ENCODE measurements at regions not wholly inside any gene's neighbourhood (a gene's known extent, or its start where the extent isn't known, plus 50 kb on each side); places are given as distances from the start of the nearest gene placed in this dataset.

DNA sequence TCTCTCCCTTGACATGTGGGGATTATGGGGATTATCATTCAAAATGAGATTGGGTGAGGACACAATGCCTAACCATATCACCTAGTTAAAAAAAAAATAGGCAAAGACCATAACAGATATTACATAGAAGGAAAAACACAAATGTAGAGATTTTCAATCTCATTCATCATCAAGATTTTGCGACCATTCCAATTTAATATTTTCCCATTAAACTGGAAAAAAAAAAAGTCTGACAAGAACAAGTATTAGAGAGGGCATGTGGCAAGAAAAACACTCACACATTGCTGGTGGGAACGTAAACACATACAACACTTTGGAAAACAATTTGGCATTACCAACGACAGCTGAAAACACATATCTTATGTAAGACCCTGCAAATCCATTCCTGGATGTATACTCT is 71.0 kb upstream of the MYCN start:
- H3K4me2 ChIP-seq (ENCODE audit: insufficient read depth, low read length): no peak overlapping the region
- H3K36me3 ChIP-seq (ENCODE audit: insufficient read depth, low read length): no peaks in the 10 kb centered on the region
- H3K79me2 ChIP-seq (ENCODE audit: insufficient read depth, low read length): no peaks in the 10 kb centered on the region
- H3K4me1 ChIP-seq (ENCODE audit: insufficient read depth, low read length): no peaks in the 10 kb centered on the region
- H4K20me1 ChIP-seq (ENCODE audit: insufficient read depth, low read length): no peaks in the 10 kb centered on the region
- H3K4me3 ChIP-seq (ENCODE audit: low read depth in 1 of 2, low read length in 2 of 2): no peak overlapping the region
- no peak overlapping the region; the same call in 1 of the 2 replicates for H2AFZ ChIP-seq (ENCODE audit: low read depth, low read length)
- no peak overlapping the region for H3K9ac ChIP-seq (ENCODE audit: low read depth, low read length)
- H3K27ac ChIP-seq (ENCODE audit: low read length): no peak overlapping the region
- DNase-seq (no peak), ATAC-seq (ENCODE audit: insufficient read depth, low read depth) (no peak)
- TF ChIP-seq CTCF (IDR thresholded peaks at IDR 0.05; ENCODE audit: borderline replicate concordance, extremely low read depth, low read length, poor library complexity, severe bottlenecking) (no peak), EZH2 (IDR thresholded peaks at IDR 0.05; ENCODE audit: borderline replicate concordance, low read depth, low read length, severe bottlenecking) (no peak)
- H3K9me3 ChIP-seq (ENCODE audit: insufficient read depth, low read length, severe bottlenecking): peaks cover 2% of the 10 kb centered on the region
- no peaks in the 10 kb centered on the region for H3K27me3 ChIP-seq (ENCODE audit: insufficient read depth, low read length, poor library complexity)

GRCh38 chr2:15869871-15870270 is 70.5 kb upstream of the MYCN start:
- no peaks in the 10 kb centered on the region for H3K79me2 ChIP-seq (ENCODE audit: insufficient read depth, low read length)
- no peak for DNase-seq
- no peaks in the 10 kb centered on the region for H4K20me1 ChIP-seq (ENCODE audit: insufficient read depth, low read length)
- ATAC-seq (ENCODE audit: insufficient read depth, low read depth): no peak
- no peak overlapping the region for H3K9ac ChIP-seq (ENCODE audit: low read depth, low read length)
- H3K4me1 ChIP-seq (ENCODE audit: insufficient read depth, low read length): no peaks in the 10 kb centered on the region
- H3K4me2 ChIP-seq (ENCODE audit: insufficient read depth, low read length): no peak overlapping the region
- H3K36me3 ChIP-seq (ENCODE audit: insufficient read depth, low read length): no peaks in the 10 kb centered on the region
- TF ChIP-seq EZH2 (IDR thresholded peaks at IDR 0.05; ENCODE audit: borderline replicate concordance, low read depth, low read length, severe bottlenecking): no peak
- TF ChIP-seq CTCF (IDR thresholded peaks at IDR 0.05; ENCODE audit: borderline replicate concordance, extremely low read depth, low read length, poor library complexity, severe bottlenecking): no peak
- H3K9me3 ChIP-seq (ENCODE audit: insufficient read depth, low read length, severe bottlenecking): peaks cover 2% of the 10 kb centered on the region
- H2AFZ ChIP-seq (ENCODE audit: low read depth, low read length): no peak overlapping the region; the same call in 1 of the 2 replicates
- H3K27ac ChIP-seq (ENCODE audit: low read length): no peak overlapping the region
- H3K27me3 ChIP-seq (ENCODE audit: insufficient read depth, low read length, poor library complexity): no peaks in the 10 kb centered on the region
- H3K4me3 ChIP-seq (ENCODE audit: low read depth in 1 of 2, low read length in 2 of 2): no peak overlapping the region

DNA sequence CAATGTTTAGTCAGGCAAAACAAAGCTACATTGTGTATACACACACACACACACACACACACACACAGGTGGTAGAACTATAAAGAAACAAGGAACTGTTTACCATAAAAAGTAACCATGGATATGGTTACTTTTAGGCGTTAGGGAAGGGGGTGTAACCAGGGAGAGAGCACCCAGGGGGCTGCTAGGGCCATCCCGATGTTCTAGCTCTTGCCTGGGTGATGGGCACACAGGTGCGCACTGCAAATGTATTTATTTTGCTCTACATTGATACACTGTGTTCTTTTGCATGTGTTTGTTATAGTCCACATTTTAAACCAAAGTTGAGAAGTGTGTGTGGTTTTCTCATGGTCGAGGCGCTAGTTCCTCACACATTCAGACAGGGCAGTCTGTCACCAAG is 69.8 kb upstream of the MYCN start:
- ATAC-seq (ENCODE audit: insufficient read depth, low read depth): no peak
- H3K27ac ChIP-seq (ENCODE audit: low read length): no peak overlapping the region
- H3K36me3 ChIP-seq (ENCODE audit: insufficient read depth, low read length): no peaks in the 10 kb centered on the region
- no peak overlapping the region for H3K4me2 ChIP-seq (ENCODE audit: insufficient read depth, low read length)
- H2AFZ ChIP-seq (ENCODE audit: low read depth, low read length): no peak overlapping the region
- no peak for DNase-seq
- H3K4me3 ChIP-seq (ENCODE audit: low read depth in 1 of 2, low read length in 2 of 2): no peak overlapping the region
- no peak overlapping the region for H3K9ac ChIP-seq (ENCODE audit: low read depth, low read length)
- peaks cover 2% of the 10 kb centered on the region for H3K9me3 ChIP-seq (ENCODE audit: insufficient read depth, low read length, severe bottlenecking)
- no peaks in the 10 kb centered on the region for H4K20me1 ChIP-seq (ENCODE audit: insufficient read depth, low read length)
- H3K79me2 ChIP-seq (ENCODE audit: insufficient read depth, low read length): no peaks in the 10 kb centered on the region
- no peaks in the 10 kb centered on the region for H3K27me3 ChIP-seq (ENCODE audit: insufficient read depth, low read length, poor library complexity)
- H3K4me1 ChIP-seq (ENCODE audit: insufficient read depth, low read length): no peaks in the 10 kb centered on the region
- TF ChIP-seq CTCF (IDR thresholded peaks at IDR 0.05; ENCODE audit: borderline replicate concordance, extremely low read depth, low read length, poor library complexity, severe bottlenecking) (no peak), EZH2 (IDR thresholded peaks at IDR 0.05; ENCODE audit: borderline replicate concordance, low read depth, low read length, severe bottlenecking) (no peak)

GRCh38 chr2:15871239-15871783 is 69.0 kb upstream of the MYCN start:
- DNase-seq (no peak), ATAC-seq (ENCODE audit: insufficient read depth, low read depth) (no peak)
- H3K27me3 ChIP-seq (ENCODE audit: insufficient read depth, low read length, poor library complexity): no peaks in the 10 kb centered on the region
- no peak overlapping the region for H3K4me3 ChIP-seq (ENCODE audit: low read depth in 1 of 2, low read length in 2 of 2)
- no peaks in the 10 kb centered on the region for H4K20me1 ChIP-seq (ENCODE audit: insufficient read depth, low read length)
- no peak for TF ChIP-seq CTCF (IDR thresholded peaks at IDR 0.05; ENCODE audit: borderline replicate concordance, extremely low read depth, low read length, poor library complexity, severe bottlenecking)
- no peak for TF ChIP-seq EZH2 (IDR thresholded peaks at IDR 0.05; ENCODE audit: borderline replicate concordance, low read depth, low read length, severe bottlenecking)
- no peak overlapping the region for H3K4me2 ChIP-seq (ENCODE audit: insufficient read depth, low read length)
- H3K79me2 ChIP-seq (ENCODE audit: insufficient read depth, low read length): no peaks in the 10 kb centered on the region
- no peak overlapping the region for H3K9ac ChIP-seq (ENCODE audit: low read depth, low read length)
- no peak overlapping the region for H3K27ac ChIP-seq (ENCODE audit: low read length)
- H3K36me3 ChIP-seq (ENCODE audit: insufficient read depth, low read length): no peaks in the 10 kb centered on the region
- H3K4me1 ChIP-seq (ENCODE audit: insufficient read depth, low read length): no peaks in the 10 kb centered on the region
- H3K9me3 ChIP-seq (ENCODE audit: insufficient read depth, low read length, severe bottlenecking): peaks cover 2% of the 10 kb centered on the region
- no peak overlapping the region for H2AFZ ChIP-seq (ENCODE audit: low read depth, low read length)

All from DND-41 (cell line).